22Rv1 (cell line): ENCODE measurements at regions not wholly inside any gene's neighbourhood (a gene's known extent, or its start where the extent isn't known, plus 50 kb on each side); places are given as distances from the start of the nearest gene placed in this dataset.

ENCODE experiments used
- CTCF ChIP-seq: fragments of 450-650 bp; IDR thresholded peaks from 2 replicates; pipeline ENCODE4 v1.5.1; 2017; ENCODE audit warnings: mild to moderate bottlenecking
- ZFX ChIP-seq: fragments of 450-650 bp; IDR thresholded peaks from 2 replicates; pipeline ENCODE4 v1.6.1; 2017; ENCODE audit warnings: antibody characterized with exemption, borderline replicate concordance

DNA sequence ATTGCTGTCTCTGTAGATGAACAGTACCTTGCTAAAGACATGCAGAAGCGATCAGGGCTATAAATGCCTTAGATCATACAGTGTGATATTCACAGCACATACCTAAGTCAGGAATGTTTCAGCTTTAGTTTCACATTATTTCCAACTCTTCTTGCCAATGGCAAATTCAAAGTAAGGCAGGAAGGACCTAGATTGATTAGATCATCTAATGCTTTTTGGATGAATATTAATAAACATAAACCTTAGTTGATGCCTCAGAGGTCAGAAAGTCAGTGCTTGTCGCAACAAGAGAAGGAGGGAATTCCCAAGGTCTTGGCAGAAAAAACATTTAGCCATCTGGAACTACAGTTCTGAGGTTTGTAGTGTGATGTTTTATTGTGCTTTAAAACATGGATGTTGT lies 122.3 kb downstream of the TNFSF18 start:
- TF ChIP-seq CTCF (no peak), ZFX (no peak)
